Endothelial cell of umbilical vein (primary cell): ENCODE measurements at regions not wholly inside any gene's neighbourhood (a gene's known extent, or its start where the extent isn't known, plus 50 kb on each side); places are given as distances from the start of the nearest gene placed in this dataset.

Experiments
- BruUV-seq: library from RNA; stranded (reverse); fragments of 400-500 nt; replicated peaks from 2 replicates; lab custom pipeline; 2021; lab: Mats Ljungman, UMichigan
- CTCF ChIA-PET: fragments of 300-600, 350-600 bp; sonication (Branson Sonifier 250); formaldehyde crosslinking; loops from one replicate; lab custom pipeline; 2021; ENCODE audit warnings: antibody characterized with exemption, inconsistent platforms; lab: Charles Lee
- POLR2A ChIA-PET: fragments of 300-600, 350-600 bp; sonication (Branson Sonifier 250); formaldehyde crosslinking; loops from one replicate; lab custom pipeline; 2021; ENCODE audit warnings: antibody characterized with exemption, inconsistent platforms; lab: Charles Lee
- DNase-seq: peaks from one replicate; pipeline ENCODE4 v3.0.0-alpha.2; 2011; ENCODE audit warnings: low read depth, low spot score
- FAIRE-seq: peaks from 2 replicates; lab custom pipeline; 2011; peaks lifted over from hg19 to GRCh38; lab: Jason Lieb, UNC
- H2AFZ ChIP-seq: 2 replicates; pipeline ENCODE4 v1.6.0; 2012; ENCODE audit warnings: low read depth, low read length, control low read depth, inconsistent platforms
- H3K27ac ChIP-seq: 2 replicates; pipeline ENCODE4 v1.5.1; 2011; ENCODE audit warnings: low read depth, mild to moderate bottlenecking, control low read depth, low read length, moderate library complexity; ENCODE audit not compliant: insufficient read depth
- H3K27me3 ChIP-seq, 2 experiments: 2 replicates each; pipeline versions ENCODE4 v1.6.0 to v1.6.1; 2011; ENCODE audit warnings: low read length in 2 of 2, mixed read lengths in 1 of 2; ENCODE audit not compliant: control insufficient read depth in 2 of 2, insufficient read depth in 2 of 2
- H3K36me3 ChIP-seq, 2 experiments: 2 replicates in 1 of 2; 3 replicates in 1 of 2; pipeline ENCODE4 v1.5.1; 2011; ENCODE audit warnings: low read length in 2 of 2, mild to moderate bottlenecking in 1 of 2, moderate library complexity in 1 of 2; ENCODE audit not compliant: control insufficient read depth in 2 of 2, insufficient read depth in 2 of 2; ENCODE audit errors: extremely low read depth in 1 of 2
- H3K4me1 ChIP-seq: 3 replicates; pipeline ENCODE4 v1.5.1; 2011; ENCODE audit warnings: mild to moderate bottlenecking, low read length; ENCODE audit not compliant: control insufficient read depth, insufficient read depth; ENCODE audit errors: extremely low read depth
- H3K4me2 ChIP-seq: 2 replicates; pipeline ENCODE4 v1.6.1; 2011; ENCODE audit warnings: low read length, control low read depth, mixed read lengths; ENCODE audit not compliant: insufficient read depth
- H3K4me3 ChIP-seq, 3 experiments: fragments of 200-600 bp in 1 of 3; sonication (generic), shearing (Covaris generic) in 1 of 3; replicated peaks in 1 of 3; 2 replicates each; pipeline ENCODE4 v1.5.1; 2011 to 2016; ENCODE audit warnings: control low read depth in 3 of 3, low read length in 3 of 3, mild to moderate bottlenecking in 2 of 3, inconsistent platforms in 1 of 3, low read depth in 1 of 3, moderate library complexity in 1 of 3; ENCODE audit not compliant: insufficient read depth in 1 of 3
- H3K79me2 ChIP-seq: 2 replicates; pipeline ENCODE4 v1.6.0; 2012; ENCODE audit warnings: low read length, inconsistent platforms; ENCODE audit not compliant: control insufficient read depth, insufficient read depth
- H3K9ac ChIP-seq: replicated peaks from 2 replicates; pipeline ENCODE3; 2011; ENCODE audit warnings: low read length, control low read depth; ENCODE audit not compliant: insufficient read depth; ENCODE audit errors: extremely low read depth
- H3K9me1 ChIP-seq: replicated peaks from 3 replicates; pipeline ENCODE4 v1.6.0; 2011; ENCODE audit warnings: mild to moderate bottlenecking, low read length; ENCODE audit not compliant: control insufficient read depth, insufficient read depth; ENCODE audit errors: extremely low read depth
- H3K9me3 ChIP-seq: replicated peaks from 2 replicates; pipeline ENCODE4 v1.5.1; 2012; ENCODE audit warnings: low read length, inconsistent platforms; ENCODE audit not compliant: control insufficient read depth, insufficient read depth
- H4K20me1 ChIP-seq: replicated peaks from 2 replicates; pipeline ENCODE3; 2011; ENCODE audit warnings: mild to moderate bottlenecking, low read length; ENCODE audit not compliant: control insufficient read depth, insufficient read depth; ENCODE audit errors: extremely low read depth
- EZH2 ChIP-seq: IDR thresholded peaks from 2 replicates; pipeline ENCODE4 v1.6.1; 2012; ENCODE audit warnings: borderline replicate concordance, low read depth, mild to moderate bottlenecking, moderate library complexity, low read length, inconsistent platforms; ENCODE audit not compliant: severe bottlenecking
- FOS ChIP-seq: IDR thresholded peaks from 2 replicates; pipeline ENCODE4 v1.6.1; 2011; ENCODE audit warnings: mild to moderate bottlenecking, low read length, moderate library complexity, borderline replicate concordance; ENCODE audit not compliant: insufficient read depth
- GATA2 ChIP-seq: IDR thresholded peaks from 2 replicates; pipeline ENCODE4 v1.7.0; 2011; ENCODE audit warnings: low read depth, mild to moderate bottlenecking, moderate library complexity, mixed read lengths, low read length; ENCODE audit not compliant: insufficient read length, insufficient read depth
- JUN ChIP-seq: IDR thresholded peaks from 2 replicates; pipeline ENCODE4 v1.6.1; 2011; ENCODE audit warnings: borderline replicate concordance, low read depth; ENCODE audit not compliant: insufficient read length, insufficient read depth
- MAX ChIP-seq: IDR thresholded peaks from 2 replicates; pipeline ENCODE4 v1.6.1; 2011; ENCODE audit not compliant: insufficient read depth, insufficient read length
- MYC ChIP-seq: IDR thresholded peaks from one replicate; pipeline ENCODE4 v1.6.1; 2011; ENCODE audit warnings: mild to moderate bottlenecking, low read depth, low read length
- POLR2A ChIP-seq: IDR thresholded peaks from 2 replicates; pipeline ENCODE4 v1.6.1; 2012; ENCODE audit warnings: low read depth, mild to moderate bottlenecking, control low read depth, low read length
- POLR2AphosphoS5 ChIP-seq: IDR thresholded peaks from 2 replicates; pipeline ENCODE4 v1.6.1; 2012; ENCODE audit warnings: low read depth, mild to moderate bottlenecking, control low read depth, low read length, moderate library complexity; ENCODE audit not compliant: insufficient read depth
- dilution Hi-C: fragments of 300-500 bp; cut with MboI; formaldehyde crosslinking; loops from one replicate; pipeline ENCODE4 v1.15.0; 2019; ENCODE audit warnings: low sequenced_read_pairs; ENCODE audit not compliant: extremely low pct_ligation_motif_present
- intact Hi-C: fragments of 100-400 bp; cut with micrococcal nuclease; formaldehyde crosslinking; loops from one replicate; pipeline ENCODE4 v1.10.0; 2022
- TF ChIP-seq, protein P1 (sequence below), 2 donors: IDR thresholded peaks; 1 replicate in 1 of 2; 2 replicates in 1 of 2; pipeline ENCODE4 v1.5.1; 2011; ENCODE audit warnings: low read length in 2 of 2, mild to moderate bottlenecking in 2 of 2, moderate library complexity in 2 of 2, control low read depth in 1 of 2, inconsistent platforms in 1 of 2, low read depth in 1 of 2; ENCODE audit not compliant: insufficient read depth in 1 of 2; ENCODE audit errors: extremely low read depth in 1 of 2

DNA sequence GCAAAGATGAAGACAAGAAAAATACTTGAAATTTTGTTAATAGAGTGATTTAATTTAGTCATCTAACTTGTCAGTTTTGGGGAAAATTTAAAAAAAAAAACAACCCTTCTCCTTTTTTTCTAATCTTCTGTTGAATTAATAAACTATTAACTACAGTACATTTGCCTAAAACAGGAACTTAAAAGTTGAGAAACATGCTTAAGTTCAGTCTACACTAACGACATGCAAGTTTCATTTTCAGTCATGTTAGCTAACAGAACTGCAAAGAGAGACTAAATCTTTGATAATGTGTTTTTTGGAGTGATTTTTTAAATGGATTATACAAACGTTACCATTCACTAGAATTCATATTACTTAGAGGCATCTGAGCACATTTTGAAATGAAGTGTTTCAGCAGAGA, 71.9 kb upstream of the MBNL1 start:
- H3K27ac ChIP-seq, result no peak overlapping the region
- intact Hi-C loops, result no loop called here
- H4K20me1 ChIP-seq, result no peaks in the 10 kb centered on the region

GRCh38 chr3:152197451-152197850, 71.3 kb upstream of the MBNL1 start:
- BruUV-seq, result no TSS peak
- no peak overlapping the region for H3K27ac ChIP-seq
- H3K9me1 ChIP-seq, result no peaks in the 10 kb centered on the region
- no peaks in the 10 kb centered on the region for H3K9me3 ChIP-seq
- H3K27me3 ChIP-seq, result no peaks in the 10 kb centered on the region
- no peaks in the 10 kb centered on the region for H3K79me2 ChIP-seq
- no peak for DNase-seq
- intact Hi-C loops (no loop called here), dilution Hi-C loops (no loop called here)
- no peak overlapping the region for H3K4me3 ChIP-seq
- TF ChIP-seq POLR2AphosphoS5 (no peak), GATA2 (no peak), JUN (no peak), EZH2 (no peak), FOS (no peak), POLR2A (no peak)
- TF ChIP-seq, protein P1, sequence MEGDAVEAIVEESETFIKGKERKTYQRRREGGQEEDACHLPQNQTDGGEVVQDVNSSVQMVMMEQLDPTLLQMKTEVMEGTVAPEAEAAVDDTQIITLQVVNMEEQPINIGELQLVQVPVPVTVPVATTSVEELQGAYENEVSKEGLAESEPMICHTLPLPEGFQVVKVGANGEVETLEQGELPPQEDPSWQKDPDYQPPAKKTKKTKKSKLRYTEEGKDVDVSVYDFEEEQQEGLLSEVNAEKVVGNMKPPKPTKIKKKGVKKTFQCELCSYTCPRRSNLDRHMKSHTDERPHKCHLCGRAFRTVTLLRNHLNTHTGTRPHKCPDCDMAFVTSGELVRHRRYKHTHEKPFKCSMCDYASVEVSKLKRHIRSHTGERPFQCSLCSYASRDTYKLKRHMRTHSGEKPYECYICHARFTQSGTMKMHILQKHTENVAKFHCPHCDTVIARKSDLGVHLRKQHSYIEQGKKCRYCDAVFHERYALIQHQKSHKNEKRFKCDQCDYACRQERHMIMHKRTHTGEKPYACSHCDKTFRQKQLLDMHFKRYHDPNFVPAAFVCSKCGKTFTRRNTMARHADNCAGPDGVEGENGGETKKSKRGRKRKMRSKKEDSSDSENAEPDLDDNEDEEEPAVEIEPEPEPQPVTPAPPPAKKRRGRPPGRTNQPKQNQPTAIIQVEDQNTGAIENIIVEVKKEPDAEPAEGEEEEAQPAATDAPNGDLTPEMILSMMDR (IDR thresholded peaks at IDR 0.05; ENCODE audit: extremely low read depth in 1 of 2, insufficient read depth in 1 of 2, low read depth in 1 of 2, low read length in 2 of 2), result no peak
- H3K36me3 ChIP-seq, result no peaks in the 10 kb centered on the region
- FAIRE-seq, result no peak
- no peaks in the 10 kb centered on the region for H4K20me1 ChIP-seq
- no peak overlapping the region for H3K4me2 ChIP-seq
- CTCF ChIA-PET, result no interaction called here
- POLR2A ChIA-PET, result no interaction called here
- H2AFZ ChIP-seq, result no peak overlapping the region
- peaks cover 17% of the 10 kb centered on the region for H3K4me1 ChIP-seq
- no peak overlapping the region for H3K9ac ChIP-seq

More for the DNA sequence above, 71.9 kb upstream of the MBNL1 start:
- Histone ChIP-seq H3K4me2 (no peak overlapping the region), H3K4me3 (no peak overlapping the region), H3K27me3 (no peaks in the 10 kb centered on the region), H3K9ac (no peak overlapping the region), H3K9me3 (no peaks in the 10 kb centered on the region), H2AFZ (no peak overlapping the region), H3K36me3 (no peaks in the 10 kb centered on the region), H3K79me2 (no peaks in the 10 kb centered on the region), H3K9me1 (no peaks in the 10 kb centered on the region), H3K4me1 (peaks cover 11% of the 10 kb centered on the region)
- DNase-seq, result no peak
- TF ChIP-seq MYC (no peak), MAX (no peak)
- dilution Hi-C loops, result no loop called here
- BruUV-seq, result no TSS peak
- POLR2A ChIA-PET, result no interaction called here
- CTCF ChIA-PET, result no interaction called here
- no peak for FAIRE-seq
